Progenitor cell of endocrine pancreas (in vitro differentiated cells): ENCODE measurements at regions not wholly inside any gene's neighbourhood (a gene's known extent, or its start where the extent isn't known, plus 50 kb on each side); places are given as distances from the start of the nearest gene placed in this dataset.

Experiments used
- DNase-seq: peaks from one replicate; pipeline ENCODE4 v3.0.0; 2021; ENCODE audit warnings: low spot score; ENCODE audit not compliant: unreplicated experiment
- H3K27ac Mint-ChIP-seq: 2 replicates; pipeline ENCODE4 v1.8.0; 2021; ENCODE audit warnings: mild to moderate bottlenecking, moderate library complexity, mixed read lengths
- H3K27me3 Mint-ChIP-seq: 2 replicates; pipeline ENCODE4 v1.8.0; 2021; ENCODE audit warnings: mixed read lengths
- H3K36me3 Mint-ChIP-seq: 2 replicates; pipeline ENCODE4 v1.8.0; 2022; ENCODE audit warnings: mixed read lengths; ENCODE audit not compliant: insufficient read depth
- H3K4me1 Mint-ChIP-seq: 2 replicates; pipeline ENCODE4 v1.8.0; 2021; ENCODE audit warnings: low read depth, mixed read lengths
- H3K4me3 Mint-ChIP-seq: 2 replicates; pipeline ENCODE4 v1.8.0; 2021; ENCODE audit warnings: low read depth, mild to moderate bottlenecking, moderate library complexity, mixed read lengths
- H3K9me3 Mint-ChIP-seq: 2 replicates; pipeline ENCODE4 v1.8.0; 2021; ENCODE audit warnings: low read depth, mixed read lengths
- CTCF ChIP-seq: fragments of 200-600 bp; sonication (generic); IDR thresholded peaks from one replicate; pipeline ENCODE4 v1.5.0; 2021; ENCODE audit warnings: antibody characterized with exemption, mild to moderate bottlenecking; ENCODE audit not compliant: unreplicated experiment

GRCh38 chr13:26968431-26969341 is 202.9 kb downstream of the USP12 start:
- Mint-ChIP-seq H3K36me3 (no peaks in the 10 kb centered on the region), H3K9me3 (no peaks in the 10 kb centered on the region)
- DNase-seq = peak; percentile 63

GRCh38 chr13:26967119-26968038 is 204.2 kb downstream of the USP12 start:
- no peaks in the 10 kb centered on the region for H3K9me3 Mint-ChIP-seq
- H3K36me3 Mint-ChIP-seq = no peaks in the 10 kb centered on the region
- peak overlapping the region; percentile 17 for H3K4me3 Mint-ChIP-seq
- peaks cover 83% of the 10 kb centered on the region for H3K4me1 Mint-ChIP-seq
- H3K27ac Mint-ChIP-seq = peak overlapping the region; percentile 94
- no peaks in the 10 kb centered on the region for H3K27me3 Mint-ChIP-seq
- DNase-seq = no peak
- no peak for TF ChIP-seq CTCF

More at GRCh38 chr13:26968431-26969341, 202.9 kb downstream of the USP12 start:
- Mint-ChIP-seq H3K27me3 (no peaks in the 10 kb centered on the region), H3K27ac (peak overlapping the region; percentile 94), H3K4me3 (no peak overlapping the region), H3K4me1 (peaks cover 76% of the 10 kb centered on the region)
- TF ChIP-seq CTCF = no peak

- Mint-ChIP-seq H3K27me3 (no peaks in the 10 kb centered on the region), H3K27ac (peak overlapping the region; percentile 49), H3K4me1 (peaks cover 84% of the 10 kb centered on the region), H3K4me3 (no peak overlapping the region), H3K9me3 (no peaks in the 10 kb centered on the region), H3K36me3 (no peaks in the 10 kb centered on the region)
- no peak for TF ChIP-seq CTCF
- no peak for DNase-seq
Measured at GRCh38 chr13:26966701-26967080, 204.9 kb downstream of the USP12 start.

GRCh38 chr13:26965952-26966700 is 205.5 kb downstream of the USP12 start:
- no peak for TF ChIP-seq CTCF
- peaks cover 84% of the 10 kb centered on the region for H3K4me1 Mint-ChIP-seq
- no peak overlapping the region for H3K4me3 Mint-ChIP-seq
- H3K36me3 Mint-ChIP-seq = no peaks in the 10 kb centered on the region
- DNase-seq = no peak
- no peaks in the 10 kb centered on the region for H3K9me3 Mint-ChIP-seq
- H3K27me3 Mint-ChIP-seq = no peaks in the 10 kb centered on the region
- no peak overlapping the region for H3K27ac Mint-ChIP-seq
